ENCODE measurements at regions not wholly inside any gene's neighbourhood (a gene's known extent, or its start where the extent isn't known, plus 50 kb on each side); places are given as distances from the start of the nearest gene placed in this dataset.

DNA sequence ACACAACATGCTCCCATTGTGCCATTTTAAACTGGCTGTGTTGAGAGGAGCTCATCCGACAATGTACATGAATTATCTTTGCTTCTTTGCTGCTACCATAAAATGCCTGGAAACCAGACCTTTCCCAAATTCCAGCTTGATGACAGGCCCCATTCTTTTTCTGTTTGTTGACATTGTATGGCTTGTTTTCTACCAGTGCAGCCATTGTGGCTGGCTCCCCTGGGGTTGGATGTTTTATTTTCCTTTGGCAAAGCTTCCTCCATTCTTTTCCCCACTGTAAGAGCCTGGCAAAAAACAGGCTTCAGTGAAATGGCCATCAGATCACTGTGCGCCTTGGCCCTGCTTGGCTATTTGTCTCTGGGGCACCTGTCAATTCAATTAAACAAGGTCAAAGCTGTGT lies 532.5 kb downstream of the VRK1 start:
- Histone ChIP-seq H3K27ac (no peak overlapping the region), H3K27me3 (peaks cover 4% of the 10 kb centered on the region), H3K36me3 (no peaks in the 10 kb centered on the region), H3K9me3 (no peaks in the 10 kb centered on the region), H3K4me3 (no peak overlapping the region), H3K4me1 (no peaks in the 10 kb centered on the region)
- TF ChIP-seq POLR2AphosphoS5 (IDR thresholded peaks at IDR 0.05) (no peak), POLR2A (IDR thresholded peaks at IDR 0.05) (no peak), EP300 (IDR thresholded peaks at IDR 0.05) (no peak)
- TF ChIP-seq, protein P1, sequence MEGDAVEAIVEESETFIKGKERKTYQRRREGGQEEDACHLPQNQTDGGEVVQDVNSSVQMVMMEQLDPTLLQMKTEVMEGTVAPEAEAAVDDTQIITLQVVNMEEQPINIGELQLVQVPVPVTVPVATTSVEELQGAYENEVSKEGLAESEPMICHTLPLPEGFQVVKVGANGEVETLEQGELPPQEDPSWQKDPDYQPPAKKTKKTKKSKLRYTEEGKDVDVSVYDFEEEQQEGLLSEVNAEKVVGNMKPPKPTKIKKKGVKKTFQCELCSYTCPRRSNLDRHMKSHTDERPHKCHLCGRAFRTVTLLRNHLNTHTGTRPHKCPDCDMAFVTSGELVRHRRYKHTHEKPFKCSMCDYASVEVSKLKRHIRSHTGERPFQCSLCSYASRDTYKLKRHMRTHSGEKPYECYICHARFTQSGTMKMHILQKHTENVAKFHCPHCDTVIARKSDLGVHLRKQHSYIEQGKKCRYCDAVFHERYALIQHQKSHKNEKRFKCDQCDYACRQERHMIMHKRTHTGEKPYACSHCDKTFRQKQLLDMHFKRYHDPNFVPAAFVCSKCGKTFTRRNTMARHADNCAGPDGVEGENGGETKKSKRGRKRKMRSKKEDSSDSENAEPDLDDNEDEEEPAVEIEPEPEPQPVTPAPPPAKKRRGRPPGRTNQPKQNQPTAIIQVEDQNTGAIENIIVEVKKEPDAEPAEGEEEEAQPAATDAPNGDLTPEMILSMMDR (IDR thresholded peaks at IDR 0.05) = no peak
- WGBS, 2 donors (ENCODE audit: low coverage in 1 of 2) = 80 to 94% methylated on average over 1 to 2 of the region's 2 CpGs
- no peak for ATAC-seq

DNA sequence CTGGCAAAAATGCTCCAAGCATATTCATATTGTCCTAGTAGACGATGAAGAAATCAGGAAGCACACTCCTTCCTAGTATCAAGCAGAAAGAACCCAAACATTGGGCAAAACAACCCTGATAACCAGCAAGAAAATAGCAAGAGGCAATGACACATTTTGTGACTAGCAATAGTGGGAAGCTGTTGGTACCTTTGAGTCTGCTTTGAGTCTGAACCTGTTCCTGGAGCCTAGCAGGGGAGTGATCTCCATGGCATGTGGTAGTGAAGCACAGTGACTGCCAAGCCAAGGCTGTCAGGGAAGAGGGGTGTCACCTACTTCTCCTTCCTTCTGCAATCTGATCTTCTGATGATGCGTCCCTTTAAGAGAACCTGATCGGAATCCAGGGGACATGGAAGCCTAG lies 533.9 kb downstream of the VRK1 start:
- no peaks in the 10 kb centered on the region for H3K9me3 ChIP-seq
- no peaks in the 10 kb centered on the region for H3K36me3 ChIP-seq
- TF ChIP-seq POLR2AphosphoS5 (IDR thresholded peaks at IDR 0.05) = no peak
- TF ChIP-seq, protein P1 (IDR thresholded peaks at IDR 0.05) = no peak
- no peak for TF ChIP-seq EP300 (IDR thresholded peaks at IDR 0.05)
- no peak for TF ChIP-seq POLR2A (IDR thresholded peaks at IDR 0.05)
- no peak overlapping the region for H3K4me3 ChIP-seq
- H3K27me3 ChIP-seq = peaks cover 4% of the 10 kb centered on the region
- H3K27ac ChIP-seq = no peak overlapping the region
- no peak for ATAC-seq
- WGBS, 2 donors (ENCODE audit: low coverage in 1 of 2) = 65 to 72% methylated on average over 2 of the region's 3 CpGs
- H3K4me1 ChIP-seq = no peaks in the 10 kb centered on the region

DNA sequence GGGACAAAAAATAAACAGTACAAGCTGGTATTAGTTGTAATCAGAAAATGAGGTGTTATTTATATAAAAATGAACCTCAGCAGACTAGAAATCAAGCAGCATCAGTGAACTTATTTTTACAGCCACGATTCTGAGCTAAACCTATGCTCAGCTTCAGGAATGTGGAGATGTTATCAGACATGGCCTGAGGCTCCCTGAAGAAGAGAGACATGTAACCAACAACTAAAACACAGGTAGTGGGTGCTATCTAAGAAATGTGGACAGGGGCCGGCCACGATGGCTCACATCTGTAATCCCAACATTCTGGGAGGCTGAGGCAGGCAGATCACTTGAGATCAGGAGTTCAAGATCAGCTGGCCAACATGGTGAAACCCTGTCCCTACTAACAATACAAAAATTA lies 534.3 kb downstream of the VRK1 start:
- Histone ChIP-seq H3K27me3 (peaks cover 4% of the 10 kb centered on the region), H3K36me3 (no peaks in the 10 kb centered on the region), H3K27ac (no peak overlapping the region), H3K9me3 (no peaks in the 10 kb centered on the region), H3K4me1 (no peaks in the 10 kb centered on the region), H3K4me3 (no peak overlapping the region)
- no peak for ATAC-seq
- TF ChIP-seq, protein P1 (IDR thresholded peaks at IDR 0.05) = no peak
- TF ChIP-seq POLR2A (IDR thresholded peaks at IDR 0.05) = no peak
- no peak for TF ChIP-seq POLR2AphosphoS5 (IDR thresholded peaks at IDR 0.05)
- 42 to 94% methylated on average over 2 to 3 of the region's 3 CpGs for WGBS, 2 donors (ENCODE audit: low coverage in 1 of 2)

DNA sequence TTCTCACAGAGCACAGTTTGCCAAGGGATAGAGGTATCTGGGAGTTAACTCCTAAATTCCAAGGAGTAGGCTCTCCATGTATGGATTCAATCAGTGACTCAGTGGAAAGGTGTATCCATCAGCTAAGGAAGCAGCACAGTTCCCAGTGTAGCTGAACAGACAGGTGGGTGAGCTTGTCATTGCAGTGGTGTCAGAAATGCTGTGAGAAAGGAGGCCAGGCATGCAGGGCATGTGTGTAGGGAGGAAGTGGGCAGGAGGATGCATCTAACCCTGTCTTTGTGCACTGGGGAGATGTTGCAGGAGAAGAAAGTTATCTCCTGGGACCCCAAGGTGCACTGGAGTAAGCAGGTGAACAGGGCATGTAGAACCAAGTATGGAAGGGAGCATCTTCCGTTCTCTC lies 539.0 kb downstream of the VRK1 start:
- Histone ChIP-seq H3K36me3 (no peaks in the 10 kb centered on the region), H3K4me1 (no peaks in the 10 kb centered on the region), H3K9me3 (no peaks in the 10 kb centered on the region), H3K27me3 (no peaks in the 10 kb centered on the region), H3K27ac (no peak overlapping the region), H3K4me3 (no peak overlapping the region)
- 78% methylated on average over 1 of the region's 1 CpG; no CpG with 5 or more reads in 1 of the 2 donors for WGBS, 2 donors (ENCODE audit: low coverage in 1 of 2)
- ATAC-seq = no peak
- TF ChIP-seq EP300 (IDR thresholded peaks at IDR 0.05) (no peak), POLR2AphosphoS5 (IDR thresholded peaks at IDR 0.05) (no peak), POLR2A (IDR thresholded peaks at IDR 0.05) (no peak)
- TF ChIP-seq, protein P1 (IDR thresholded peaks at IDR 0.05) = no peak

DNA sequence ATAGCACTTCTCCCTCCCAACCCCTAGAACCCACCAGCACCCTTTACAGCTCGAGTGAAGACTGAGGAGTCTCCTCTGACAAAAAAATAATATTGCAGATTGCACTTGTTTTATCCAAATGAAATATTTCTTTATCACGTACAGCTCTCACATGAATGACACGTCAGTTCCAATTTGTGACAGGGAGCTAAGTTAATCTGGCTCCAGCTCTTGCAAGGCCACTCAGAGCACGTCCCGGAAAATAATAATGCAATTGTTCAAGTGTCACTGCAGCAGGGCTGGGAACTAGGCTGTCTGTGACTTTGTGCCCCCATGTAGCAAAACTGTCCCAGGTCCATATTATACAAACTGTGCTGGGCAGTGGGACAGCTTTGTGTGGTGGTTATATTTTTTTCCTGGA lies 539.6 kb downstream of the VRK1 start:
- Histone ChIP-seq H3K4me1 (no peaks in the 10 kb centered on the region), H3K27me3 (no peaks in the 10 kb centered on the region), H3K9me3 (no peaks in the 10 kb centered on the region), H3K27ac (no peak overlapping the region), H3K36me3 (no peaks in the 10 kb centered on the region), H3K4me3 (no peak overlapping the region)
- no peak for ATAC-seq
- TF ChIP-seq, protein P1 (IDR thresholded peaks at IDR 0.05) = no peak
- no peak for TF ChIP-seq POLR2A (IDR thresholded peaks at IDR 0.05)
- TF ChIP-seq EP300 (IDR thresholded peaks at IDR 0.05) = no peak
- no peak for TF ChIP-seq POLR2AphosphoS5 (IDR thresholded peaks at IDR 0.05)
- 59 to 65% methylated on average over 5 of the region's 5 CpGs for WGBS, 2 donors (ENCODE audit: low coverage in 1 of 2)
